H9 (cell line): ENCODE measurements at regions not wholly inside any gene's neighbourhood (a gene's known extent, or its start where the extent isn't known, plus 50 kb on each side); places are given as distances from the start of the nearest gene placed in this dataset.

Source experiments
- DNase-seq: peaks from one replicate; pipeline ENCODE4 v3.0.0-alpha.2; 2017
- H2AFZ ChIP-seq: one replicate; pipeline ENCODE4 v1.6.1; 2013; ENCODE audit warnings: mild to moderate bottlenecking, low read length, control low read depth, moderate library complexity
- H2AK5ac ChIP-seq: 2 replicates; pipeline ENCODE4 v1.6.1; 2013; ENCODE audit warnings: low read length, control low read depth, mixed read lengths; ENCODE audit not compliant: insufficient read length
- H2BK120ac ChIP-seq: one replicate; pipeline ENCODE4 v1.6.1; 2013; ENCODE audit warnings: low read depth, mild to moderate bottlenecking, low read length, control low read depth, inconsistent platforms; ENCODE audit not compliant: poor library complexity, severe bottlenecking
- H2BK12ac ChIP-seq: 2 replicates; pipeline ENCODE4 v1.6.1; 2013; ENCODE audit warnings: low read length, control low read depth, mixed read lengths, low read depth; ENCODE audit not compliant: insufficient read length
- H2BK15ac ChIP-seq: 2 replicates; pipeline ENCODE4 v1.6.1; 2013; ENCODE audit warnings: low read depth, low read length, control low read depth
- H2BK20ac ChIP-seq: one replicate; pipeline ENCODE4 v1.6.1; 2013; ENCODE audit warnings: low read depth, mild to moderate bottlenecking, low read length, control low read depth, inconsistent platforms; ENCODE audit not compliant: poor library complexity, severe bottlenecking
- H2BK5ac ChIP-seq: 2 replicates; pipeline ENCODE4 v1.6.1; 2013; ENCODE audit warnings: low read length, control low read depth, mixed read lengths; ENCODE audit not compliant: insufficient read length
- H3K14ac ChIP-seq: 2 replicates; pipeline ENCODE4 v1.6.1; 2013; ENCODE audit warnings: low read length, control low read depth; ENCODE audit not compliant: insufficient read depth
- H3K18ac ChIP-seq: 2 replicates; pipeline ENCODE4 v1.6.1; 2013; ENCODE audit warnings: low read depth, mild to moderate bottlenecking, mixed read lengths, low read length, control low read depth; ENCODE audit not compliant: insufficient read length
- H3K23ac ChIP-seq: 2 replicates; pipeline ENCODE4 v1.6.1; 2013; ENCODE audit warnings: low read length, control low read depth, mixed read lengths, low read depth; ENCODE audit not compliant: insufficient read length
- H3K23me2 ChIP-seq: 2 replicates; pipeline ENCODE4 v1.6.1; 2013; ENCODE audit warnings: low read depth, mild to moderate bottlenecking, mixed read lengths, low read length, control low read depth; ENCODE audit not compliant: insufficient read length, poor library complexity, severe bottlenecking
- H3K27ac ChIP-seq: 2 replicates; pipeline ENCODE4 v1.5.1; 2013; ENCODE audit warnings: low read length, control low read depth, mixed read lengths, low read depth; ENCODE audit not compliant: insufficient read length
- H3K27me3 ChIP-seq: 2 replicates; pipeline ENCODE4 v1.6.1; 2013; ENCODE audit warnings: low read length, control low read depth, inconsistent platforms; ENCODE audit not compliant: insufficient read depth
- H3K4ac ChIP-seq: 2 replicates; pipeline ENCODE4 v1.6.1; 2013; ENCODE audit warnings: low read depth, mild to moderate bottlenecking, control low read depth, inconsistent platforms, low read length, moderate library complexity
- H3K4me1 ChIP-seq: 2 replicates; pipeline ENCODE4 v1.6.1; 2013; ENCODE audit warnings: low read length, control low read depth, inconsistent platforms; ENCODE audit not compliant: insufficient read depth
- H3K4me2 ChIP-seq: 2 replicates; pipeline ENCODE4 v1.6.1; 2013; ENCODE audit warnings: low read length, control low read depth, mixed read lengths; ENCODE audit not compliant: insufficient read length, insufficient read depth
- H3K56ac ChIP-seq: 2 replicates; pipeline ENCODE4 v1.6.1; 2013; ENCODE audit warnings: low read depth, mild to moderate bottlenecking, mixed read lengths, low read length, control low read depth; ENCODE audit not compliant: insufficient read length
- H3K79me1 ChIP-seq: 2 replicates; pipeline ENCODE4 v1.6.1; 2013; ENCODE audit warnings: low read depth, mild to moderate bottlenecking, moderate library complexity, low read length, control low read depth, inconsistent platforms; ENCODE audit not compliant: insufficient read depth, poor library complexity, severe bottlenecking
- H3K79me2 ChIP-seq: 2 replicates; pipeline ENCODE4 v1.6.1; 2013; ENCODE audit warnings: low read length, control low read depth, inconsistent platforms; ENCODE audit not compliant: insufficient read depth
- H3K9ac ChIP-seq: 2 replicates; pipeline ENCODE4 v1.6.1; 2013; ENCODE audit warnings: low read length, control low read depth, mixed read lengths; ENCODE audit not compliant: insufficient read length; ENCODE audit errors: extremely low read depth
- H3K9me3 ChIP-seq: one replicate; pipeline ENCODE4 v1.6.1; 2013; ENCODE audit warnings: low read depth, low read length, inconsistent platforms; ENCODE audit not compliant: control insufficient read depth
- H3T11ph ChIP-seq: one replicate; pipeline ENCODE4 v1.6.1; 2013; ENCODE audit warnings: mild to moderate bottlenecking, low read length, control low read depth, inconsistent platforms
- H4K20me1 ChIP-seq: one replicate; pipeline ENCODE4 v1.6.1; 2013; ENCODE audit not compliant: control insufficient read depth, insufficient read length, insufficient read depth
- H4K5ac ChIP-seq: 2 replicates; pipeline ENCODE4 v1.6.1; 2013; ENCODE audit warnings: low read depth, mild to moderate bottlenecking, mixed read lengths, low read length, control low read depth; ENCODE audit not compliant: insufficient read length
- H4K8ac ChIP-seq: replicated peaks from 2 replicates; pipeline ENCODE4 v1.6.1; 2013; ENCODE audit warnings: low read length, control low read depth, mixed read lengths, low read depth; ENCODE audit not compliant: insufficient read length
- H4K91ac ChIP-seq: 2 replicates; pipeline ENCODE4 v1.6.1; 2013; ENCODE audit warnings: low read depth, mild to moderate bottlenecking, moderate library complexity, mixed read lengths, low read length, control low read depth; ENCODE audit not compliant: insufficient read length
- H3K27ac Mint-ChIP-seq, 3 experiments: 2 replicates in 2 of 3; 3 replicates in 1 of 3; pipeline ENCODE4 v1.8.0; 2020 to 2021; ENCODE audit warnings: mixed read lengths in 3 of 3, mild to moderate bottlenecking in 1 of 3, moderate library complexity in 1 of 3
- H3K27me3 Mint-ChIP-seq: 2 replicates; pipeline ENCODE4 v1.8.0; 2021; ENCODE audit warnings: low read depth, mild to moderate bottlenecking, moderate library complexity, mixed read lengths
- H3K36me3 Mint-ChIP-seq, 3 experiments: 2 replicates in 2 of 3; 3 replicates in 1 of 3; pipeline ENCODE4 v1.8.0; 2020 to 2021; ENCODE audit warnings: low read depth in 3 of 3, mixed read lengths in 3 of 3; ENCODE audit not compliant: insufficient read depth in 1 of 3
- H3K4me1 Mint-ChIP-seq, 2 experiments: 2 replicates each; pipeline ENCODE4 v1.8.0; 2020; ENCODE audit warnings: mixed read lengths in 2 of 2
- H3K4me3 Mint-ChIP-seq, 2 experiments: 2 replicates in 1 of 2; 3 replicates in 1 of 2; pipeline ENCODE4 v1.8.0; 2020 to 2021; ENCODE audit warnings: mild to moderate bottlenecking in 2 of 2, mixed read lengths in 2 of 2, moderate library complexity in 1 of 2
- H3K9me3 Mint-ChIP-seq, 2 experiments: 2 replicates in 1 of 2; 3 replicates in 1 of 2; pipeline ENCODE4 v1.8.0; 2020; ENCODE audit warnings: mild to moderate bottlenecking in 2 of 2, mixed read lengths in 2 of 2, moderate library complexity in 1 of 2
- WGBS: extraction: QIAGEN DNeasy Blood & Tissue Kit; methylation state at CpG from one replicate; pipeline ENCODE4 v1.1.7; 2013; ENCODE audit warnings: missing lambda C conversion rate, low lambda C conversion rate, mixed read lengths; ENCODE audit not compliant: insufficient read length; ENCODE audit errors: extremely low coverage; 5-methylcytosine and 5-hydroxymethylcytosine counted together
- TF ChIP-seq, protein P1 (sequence below): fragments of 200-600 bp; sonication (generic); conservative IDR thresholded peaks from 3 replicates; pipeline ENCODE4 v1.8.0; 2021; ENCODE audit warnings: antibody characterized with exemption, mild to moderate bottlenecking

DNA sequence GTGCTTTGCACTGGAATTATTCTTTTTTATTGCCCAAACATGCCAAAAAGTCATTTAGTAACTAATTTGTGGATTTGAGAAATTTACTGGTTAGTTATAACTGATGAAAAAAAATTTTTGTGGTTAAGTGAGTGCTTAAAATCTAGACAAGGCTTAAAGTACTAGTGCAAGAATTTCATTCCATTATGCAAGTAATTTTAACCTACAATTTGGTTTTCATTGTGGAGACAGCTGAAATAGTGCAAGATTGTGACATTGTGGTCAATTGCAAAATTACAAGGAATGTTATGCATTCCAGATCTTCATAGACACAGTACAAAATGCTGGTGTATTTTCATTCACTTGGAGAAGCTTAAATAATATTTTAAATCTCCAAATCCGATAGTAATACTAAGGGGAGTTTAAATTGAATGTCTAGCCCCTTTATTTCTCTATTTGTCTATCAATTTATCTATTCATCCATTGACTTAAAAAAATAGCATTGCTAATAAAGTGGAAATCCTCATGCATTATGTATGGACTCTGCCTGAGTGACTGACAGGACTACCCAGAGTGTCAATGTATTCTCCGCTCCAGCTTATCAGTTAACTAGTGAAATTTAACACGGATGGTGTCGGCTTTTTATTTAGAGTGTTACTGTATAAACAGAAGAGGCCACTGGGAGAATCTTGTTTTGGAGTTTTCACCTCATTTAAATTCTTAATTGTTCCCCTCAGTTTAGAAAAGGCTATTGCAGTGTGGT, 125.9 kb downstream of the ALX1 start:
- H3K27ac ChIP-seq = no peak overlapping the region
- no peak overlapping the region for H2BK15ac ChIP-seq
- no peak overlapping the region for H3K4me3 Mint-ChIP-seq
- H3K27ac Mint-ChIP-seq = no peak overlapping the region
- no peaks in the 10 kb centered on the region for H3K23me2 ChIP-seq
- H3K4me1 ChIP-seq = no peaks in the 10 kb centered on the region
- H2AFZ ChIP-seq = no peak overlapping the region
- no peak overlapping the region for H4K91ac ChIP-seq
- no peaks in the 10 kb centered on the region for H3K79me2 ChIP-seq
- no peak overlapping the region for H3K9ac ChIP-seq
- H3K79me1 ChIP-seq = no peaks in the 10 kb centered on the region
- no peaks in the 10 kb centered on the region for H3K9me3 ChIP-seq
- WGBS = no CpG with 5 or more reads among the region's 4 CpGs
- DNase-seq = no peak
- no peak overlapping the region for H2AK5ac ChIP-seq
- H4K5ac ChIP-seq = no peak overlapping the region
- no peaks in the 10 kb centered on the region for H3K27me3 ChIP-seq
- H2BK5ac ChIP-seq = no peak overlapping the region
- no peak overlapping the region for H3K4me2 ChIP-seq
- H3K27me3 Mint-ChIP-seq = no peaks in the 10 kb centered on the region
- H3K56ac ChIP-seq = no peak overlapping the region
- H3K4me1 Mint-ChIP-seq = peaks cover 6 to 12% of the 10 kb centered on the region in 2 experiments
- H3K36me3 Mint-ChIP-seq = no peaks in the 10 kb centered on the region
- no peak overlapping the region for H3K23ac ChIP-seq
- TF ChIP-seq, protein P1, sequence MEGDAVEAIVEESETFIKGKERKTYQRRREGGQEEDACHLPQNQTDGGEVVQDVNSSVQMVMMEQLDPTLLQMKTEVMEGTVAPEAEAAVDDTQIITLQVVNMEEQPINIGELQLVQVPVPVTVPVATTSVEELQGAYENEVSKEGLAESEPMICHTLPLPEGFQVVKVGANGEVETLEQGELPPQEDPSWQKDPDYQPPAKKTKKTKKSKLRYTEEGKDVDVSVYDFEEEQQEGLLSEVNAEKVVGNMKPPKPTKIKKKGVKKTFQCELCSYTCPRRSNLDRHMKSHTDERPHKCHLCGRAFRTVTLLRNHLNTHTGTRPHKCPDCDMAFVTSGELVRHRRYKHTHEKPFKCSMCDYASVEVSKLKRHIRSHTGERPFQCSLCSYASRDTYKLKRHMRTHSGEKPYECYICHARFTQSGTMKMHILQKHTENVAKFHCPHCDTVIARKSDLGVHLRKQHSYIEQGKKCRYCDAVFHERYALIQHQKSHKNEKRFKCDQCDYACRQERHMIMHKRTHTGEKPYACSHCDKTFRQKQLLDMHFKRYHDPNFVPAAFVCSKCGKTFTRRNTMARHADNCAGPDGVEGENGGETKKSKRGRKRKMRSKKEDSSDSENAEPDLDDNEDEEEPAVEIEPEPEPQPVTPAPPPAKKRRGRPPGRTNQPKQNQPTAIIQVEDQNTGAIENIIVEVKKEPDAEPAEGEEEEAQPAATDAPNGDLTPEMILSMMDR = no peak
- no peaks in the 10 kb centered on the region for H4K20me1 ChIP-seq
- no peak overlapping the region for H2BK20ac ChIP-seq
- no peak overlapping the region for H3T11ph ChIP-seq
- H3K18ac ChIP-seq = no peak overlapping the region
- H4K8ac ChIP-seq = no peak overlapping the region
- H2BK12ac ChIP-seq = no peak overlapping the region
- H3K4ac ChIP-seq = no peak overlapping the region
- H3K9me3 Mint-ChIP-seq = no peaks in the 10 kb centered on the region
- H3K14ac ChIP-seq = no peak overlapping the region
- H2BK120ac ChIP-seq = no peak overlapping the region
